AG08396 (cell line): ENCODE measurements at regions not wholly inside any gene's neighbourhood (a gene's known extent, or its start where the extent isn't known, plus 50 kb on each side); places are given as distances from the start of the nearest gene placed in this dataset.
"Not testable (repeated sequence)": the region's sequence is repeated elsewhere in the genome, so short reads cannot be mapped to it uniquely, and the experiment has no call there.

Experiments
- DNase-seq: peaks from one replicate; pipeline ENCODE4 v3.0.0; 2012; ENCODE audit warnings: low spot score, mixed read lengths

GRCh38 chr10:28859791-28860190 is 182.5 kb downstream of the BAMBI start:
- DNase-seq, result no peak

GRCh38 chr10:28862219-28862618 is 184.9 kb downstream of the BAMBI start:
- DNase-seq, result no peak

DNA sequence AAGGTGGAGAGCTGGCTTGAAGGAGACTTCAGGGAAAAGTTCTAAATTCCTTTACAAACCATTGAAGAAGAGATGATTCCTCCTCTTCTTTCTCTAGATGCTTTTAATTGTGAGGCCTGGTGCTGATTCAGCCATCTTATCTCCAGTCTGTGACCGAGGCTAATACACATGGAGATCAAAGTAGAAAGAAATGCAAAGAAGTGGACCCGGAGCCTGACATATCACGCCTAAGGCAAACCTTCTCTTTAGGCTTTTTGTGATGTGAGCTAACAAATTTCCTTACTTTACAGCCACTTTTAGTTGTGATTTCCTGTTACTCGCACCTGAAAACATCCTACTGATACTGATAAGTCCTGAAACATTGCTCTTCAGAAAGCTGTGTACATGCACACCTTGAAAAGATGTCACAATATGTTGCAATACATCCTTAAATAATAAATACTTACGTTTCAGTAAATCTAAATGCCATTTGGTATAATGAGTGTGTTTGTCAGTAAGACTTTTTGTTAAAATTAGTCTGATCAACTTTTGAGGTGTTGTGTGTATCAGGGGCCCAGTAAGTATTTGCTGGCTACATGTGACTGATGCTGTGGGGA is 192.4 kb downstream of the BAMBI start:
- no peak for DNase-seq

- no peak for DNase-seq
Measured at GRCh38 chr10:28871665-28872064, 194.3 kb downstream of the BAMBI start.

GRCh38 chr10:28872587-28873165 is 195.4 kb downstream of the BAMBI start:
- no peak for DNase-seq

GRCh38 chr10:28873540-28873939 is 196.2 kb downstream of the BAMBI start:
- no peak for DNase-seq

DNA sequence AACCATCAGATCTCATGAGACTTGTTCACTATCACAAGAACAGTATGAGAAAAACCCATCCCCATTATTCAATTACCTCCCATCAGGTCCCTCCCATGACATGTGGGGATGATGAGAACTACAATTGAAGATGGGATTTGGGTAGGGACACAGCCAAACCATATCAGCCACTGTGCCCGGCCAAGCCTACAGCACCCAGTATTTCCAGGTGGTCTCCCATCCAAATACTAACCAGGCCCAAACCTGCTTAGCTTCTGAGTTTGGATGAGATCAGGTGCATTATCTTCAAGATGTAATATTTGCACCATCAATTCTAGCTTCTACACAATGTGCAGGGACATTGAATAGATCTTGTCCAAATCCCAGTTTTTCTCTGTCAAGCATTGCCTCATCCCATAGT is 196.9 kb downstream of the BAMBI start:
- no peak for DNase-seq

DNA sequence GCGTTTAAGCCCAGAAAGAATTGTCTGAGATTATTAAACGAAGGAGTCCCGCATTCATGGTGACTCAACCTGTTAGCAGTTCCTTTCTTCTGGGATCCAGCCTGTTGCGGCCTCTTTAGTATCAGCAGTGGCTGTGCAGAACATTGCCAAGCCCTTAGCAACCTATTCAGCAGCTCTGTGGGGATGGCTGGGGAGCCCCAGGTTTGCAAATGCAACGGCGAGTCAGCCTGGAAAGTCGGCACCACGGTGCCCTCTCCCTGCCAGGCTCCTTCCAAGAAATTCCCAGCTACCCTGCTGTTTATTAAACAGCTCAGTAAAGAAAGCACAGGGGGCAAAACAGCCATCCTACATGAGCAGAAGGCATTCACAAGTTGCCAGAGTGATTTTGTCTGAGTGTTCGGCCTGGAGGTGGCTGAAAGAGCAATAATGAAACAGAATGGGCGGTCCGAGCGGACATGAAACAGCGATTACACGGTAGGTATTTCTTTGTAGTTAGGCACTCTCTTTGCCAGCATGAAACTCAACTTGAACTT is 198.3 kb downstream of the BAMBI start:
- DNase-seq, result no peak

DNA sequence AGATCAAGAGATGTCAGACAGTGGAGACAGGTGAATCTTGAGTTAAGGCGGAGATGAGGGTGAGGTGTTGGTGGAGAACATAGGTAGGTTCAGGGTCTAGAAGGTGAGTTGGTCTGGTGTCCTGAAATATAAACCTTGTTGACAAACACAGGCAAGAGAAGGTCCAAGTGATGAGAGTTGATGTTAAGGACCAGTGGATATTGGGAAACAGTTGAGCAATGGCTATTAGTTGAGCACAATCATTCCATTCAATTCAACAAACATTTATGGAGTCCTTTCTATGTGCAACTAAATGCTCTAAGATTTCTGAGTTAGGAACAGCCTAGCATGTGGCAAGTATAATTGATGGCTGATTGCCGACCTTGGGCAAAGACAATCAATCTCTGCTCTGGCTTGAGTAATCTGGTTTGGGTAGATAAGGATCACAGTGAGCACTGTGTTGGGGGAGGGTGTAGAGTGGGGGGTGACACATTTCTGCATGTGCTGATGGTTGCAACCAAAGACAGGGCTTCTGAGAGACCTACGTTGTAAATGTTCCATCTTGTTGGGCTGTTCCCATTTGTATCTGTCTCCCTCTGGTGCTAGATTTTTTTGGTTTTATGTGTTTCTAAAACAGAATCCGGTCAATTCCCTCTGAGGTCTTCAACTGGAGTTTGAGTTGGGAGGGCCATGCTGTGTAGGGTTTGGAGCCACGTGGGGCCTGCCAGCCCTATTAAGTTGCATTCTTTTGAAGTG is 201.1 kb downstream of the BAMBI start:
- DNase-seq, result no peak

- DNase-seq, result no peak
Measured at GRCh38 chr10:28879246-28879645, 201.9 kb downstream of the BAMBI start.

DNA sequence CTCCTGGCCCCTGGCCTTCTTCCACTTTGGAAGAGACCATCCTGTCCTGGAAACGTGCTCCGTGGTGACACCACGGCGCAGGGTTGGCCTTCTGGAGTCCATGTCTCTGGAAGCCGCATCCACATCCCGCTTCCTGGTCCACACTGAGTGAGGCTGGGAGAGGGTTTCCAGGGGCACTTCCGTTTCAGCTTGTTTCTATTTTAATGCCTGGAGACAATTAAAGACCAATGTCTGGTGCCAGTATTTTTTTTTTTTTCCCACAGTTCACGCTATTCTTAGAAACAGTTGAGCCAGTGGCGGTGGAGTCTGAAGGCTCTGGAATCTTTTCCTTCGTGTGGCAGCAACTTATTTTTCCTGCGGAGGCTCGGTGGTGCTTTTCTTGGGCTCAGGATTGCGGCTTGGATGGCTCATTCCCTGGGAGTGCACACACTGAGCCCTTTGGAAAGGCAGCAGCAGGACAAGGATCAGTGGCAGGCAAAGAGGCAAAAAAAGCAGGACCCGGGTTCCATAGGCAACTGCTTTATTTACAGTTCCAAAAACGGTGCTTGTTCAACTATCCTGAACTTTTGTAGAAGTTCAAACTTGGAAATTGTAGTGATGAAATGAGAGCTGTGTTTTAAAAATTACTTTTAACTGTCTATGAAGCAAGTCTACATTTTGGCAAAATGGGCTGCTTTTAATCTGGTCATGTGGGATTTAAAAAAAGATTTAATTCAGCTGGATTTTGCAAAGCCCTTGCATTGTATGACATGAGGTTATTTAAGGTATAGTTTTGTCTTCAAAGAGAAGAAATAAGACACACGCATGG is 202.8 kb downstream of the BAMBI start:
- DNase-seq, result no peak

DNA sequence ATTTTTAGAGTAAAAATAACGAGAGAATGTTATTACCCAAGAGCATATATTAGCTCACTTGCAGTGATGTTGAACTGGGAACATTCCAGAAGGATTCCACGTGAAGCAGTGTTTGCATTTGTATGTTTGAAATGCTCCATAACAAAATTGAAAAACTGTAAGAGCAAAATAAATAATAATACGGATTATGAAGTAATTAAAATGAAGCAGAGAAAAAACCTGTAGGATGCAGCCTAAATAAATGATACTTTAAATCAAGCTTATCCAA is 203.3 kb downstream of the BAMBI start:
- DNase-seq, result no peak

DNA sequence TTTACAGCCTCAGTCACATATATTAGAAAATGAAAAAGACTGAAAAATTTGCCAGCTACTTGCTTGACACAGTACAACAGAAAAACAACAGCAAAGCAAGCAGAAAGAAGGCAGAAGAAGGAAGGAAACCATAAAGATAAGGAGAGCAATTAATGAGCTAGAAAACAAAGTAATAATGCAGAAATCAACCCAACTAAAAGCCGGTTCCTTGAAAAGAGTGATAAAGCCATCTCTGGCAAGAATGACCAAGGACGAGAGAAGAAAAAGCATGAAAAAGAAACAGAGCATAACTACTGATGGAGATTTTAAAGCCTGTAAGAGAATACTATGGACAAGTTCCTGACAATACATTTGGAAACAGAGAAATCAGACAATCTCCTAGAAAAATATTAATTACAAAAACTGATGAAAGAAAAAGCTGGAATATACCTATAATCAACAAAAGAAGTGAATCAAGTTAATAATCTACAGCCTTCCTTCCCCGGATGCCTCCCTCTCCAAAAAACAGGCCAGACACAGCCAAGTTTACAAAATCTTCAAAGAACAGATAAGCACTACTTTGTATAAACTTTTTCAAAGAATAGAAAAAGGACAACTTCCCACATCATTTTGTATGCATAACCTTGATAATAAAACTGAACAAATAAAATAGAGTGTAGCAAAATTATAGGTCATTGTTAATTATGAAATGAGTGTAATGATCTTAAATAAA is 204.0 kb downstream of the BAMBI start:
- no peak for DNase-seq

DNA sequence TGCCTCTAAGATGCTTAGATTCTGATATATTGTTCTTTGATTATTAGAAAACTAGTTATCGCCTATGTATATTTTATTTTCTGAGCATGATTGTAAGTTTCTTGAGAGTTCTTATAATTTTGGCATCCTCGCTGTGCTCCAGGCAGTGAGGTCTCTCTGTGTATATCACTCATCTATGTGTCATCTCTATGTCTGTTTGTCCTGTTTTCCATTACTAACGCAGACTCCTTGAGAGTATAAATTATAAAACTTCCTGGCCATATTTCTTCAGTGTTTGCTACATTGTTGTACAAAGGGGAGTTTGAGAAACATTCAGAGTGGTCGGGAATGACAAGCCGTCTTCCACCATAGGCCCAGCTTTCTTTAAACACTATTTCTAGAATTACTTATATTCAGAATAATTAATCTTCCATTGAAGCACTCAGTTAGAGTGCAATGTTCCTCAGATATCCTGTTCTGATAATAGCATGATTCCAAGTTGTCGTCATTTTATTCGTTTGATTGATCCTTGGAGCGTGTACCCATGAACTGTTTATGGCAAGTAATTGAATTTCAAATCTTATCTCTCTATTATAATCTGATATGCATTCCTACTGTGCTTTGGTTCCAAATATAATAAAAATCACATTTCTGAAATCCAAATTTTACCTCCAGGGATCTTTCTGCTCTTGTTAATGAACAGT is 206.6 kb downstream of the BAMBI start:
- DNase-seq, result no peak

- no peak for DNase-seq
Measured at GRCh38 chr10:28890121-28890950, 213.0 kb downstream of the BAMBI start.

GRCh38 chr10:28891058-28891713 is 213.9 kb downstream of the BAMBI start:
- DNase-seq, result no peak

GRCh38 chr10:28892818-28893547 is 215.7 kb downstream of the BAMBI start:
- DNase-seq, result no peak

- DNase-seq, result no peak
Measured at GRCh38 chr10:28894146-28894545, 216.8 kb downstream of the BAMBI start.

GRCh38 chr10:28895671-28896070 is 218.3 kb downstream of the BAMBI start:
- DNase-seq, result not testable (repeated sequence)
